Natural killer cell (primary cell): ENCODE measurements at regions not wholly inside any gene's neighbourhood (a gene's known extent, or its start where the extent isn't known, plus 50 kb on each side); places are given as distances from the start of the nearest gene placed in this dataset.
"Not testable (repeated sequence)": the region's sequence is repeated elsewhere in the genome, so short reads cannot be mapped to it uniquely, and the experiment has no call there.

Source experiments
- ATAC-seq, 3 donors: fragments of 150-1000 bp in 2 of 3; fragments of 200-7000 bp in 1 of 3; cut with Tn5 transposase; 1 replicate in 1 of 3; 2 replicates in 2 of 3; pipeline ENCODE4 v1.10.0; 2021; ENCODE audit warnings: mild to moderate bottlenecking in 2 of 3, moderate library complexity in 2 of 3
- DNase-seq, 2 donors: peaks; one replicate each; pipeline versions ENCODE4 v3.0.0 to v3.0.0-alpha.2; 2013 to 2021; ENCODE audit warnings: mixed read lengths in 1 of 2
- H3K27ac ChIP-seq: one replicate; pipeline ENCODE4 v1.5.1; 2013; ENCODE audit warnings: mild to moderate bottlenecking, low read length
- H3K27me3 ChIP-seq: one replicate; pipeline ENCODE4 v1.6.1; 2013; ENCODE audit warnings: low read length; ENCODE audit not compliant: control insufficient read depth, insufficient read depth
- H3K36me3 ChIP-seq: one replicate; pipeline ENCODE4 v1.6.1; 2013; ENCODE audit warnings: low read length; ENCODE audit not compliant: control insufficient read depth, insufficient read depth
- H3K4me1 ChIP-seq: one replicate; pipeline ENCODE4 v1.6.1; 2013; ENCODE audit warnings: low read length; ENCODE audit not compliant: control insufficient read depth, insufficient read depth
- H3K4me3 ChIP-seq: one replicate; pipeline ENCODE4 v1.5.1; 2013; ENCODE audit warnings: low read length
- H3K9me3 ChIP-seq: one replicate; pipeline ENCODE4 v1.6.1; 2013; ENCODE audit warnings: low read length; ENCODE audit not compliant: control insufficient read depth, insufficient read depth
- H3K27ac Mint-ChIP-seq, 2 donors: one replicate each; pipeline ENCODE4 v1.8.0; 2022; ENCODE audit warnings: mild to moderate bottlenecking in 2 of 2, mixed read lengths in 2 of 2, moderate library complexity in 1 of 2
- H3K27me3 Mint-ChIP-seq, 2 donors: one replicate each; pipeline ENCODE4 v1.8.0; 2022; ENCODE audit warnings: low read depth in 2 of 2, mixed read lengths in 2 of 2
- H3K36me3 Mint-ChIP-seq: one replicate; pipeline ENCODE4 v1.8.0; 2022; ENCODE audit warnings: mixed read lengths
- H3K4me1 Mint-ChIP-seq, 2 donors: one replicate each; pipeline ENCODE4 v1.8.0; 2022; ENCODE audit warnings: mixed read lengths in 2 of 2
- H3K4me3 Mint-ChIP-seq: one replicate; pipeline ENCODE4 v1.8.0; 2022; ENCODE audit warnings: mild to moderate bottlenecking, moderate library complexity, mixed read lengths
- H3K9me3 Mint-ChIP-seq, 2 donors: one replicate each; pipeline ENCODE4 v1.8.0; 2022; ENCODE audit warnings: mixed read lengths in 2 of 2
- WGBS: methylation state at CpG from one replicate; pipeline ENCODE4 v1.1.7; 2013; ENCODE audit warnings: missing lambda C conversion rate; ENCODE audit not compliant: insufficient coverage; 5-methylcytosine and 5-hydroxymethylcytosine counted together
- intact Hi-C: fragments of 100-400 bp; cut with micrococcal nuclease; formaldehyde crosslinking; loops from one replicate; pipeline ENCODE4 v1.14.2; 2022
- TF ChIP-seq, protein P1 (sequence below): fragments of 200-600 bp; IDR thresholded peaks from one replicate; pipeline ENCODE4 v1.8.0; 2022; ENCODE audit warnings: antibody characterized with exemption

DNA sequence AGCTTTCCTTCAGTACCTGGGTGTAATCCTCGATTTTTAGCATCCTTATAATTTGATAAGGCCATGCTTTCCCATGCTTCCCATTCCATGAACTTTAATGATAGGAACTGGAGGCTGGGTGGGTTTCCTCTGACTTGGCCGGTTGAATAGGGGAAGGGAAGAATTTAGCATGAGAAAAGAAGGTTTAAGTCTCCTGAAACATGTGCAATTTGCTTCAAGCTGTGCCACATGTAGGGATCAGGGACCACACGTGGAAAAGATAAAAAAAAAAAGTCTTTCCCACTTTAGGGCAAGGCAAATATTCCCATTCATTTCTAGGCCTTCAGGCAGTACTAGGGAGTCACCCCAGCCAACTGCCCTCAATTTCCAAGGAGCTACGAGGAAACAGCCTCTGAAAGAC is 900.3 kb downstream of the DSC3 start:
- H3K4me3 ChIP-seq = no peak overlapping the region
- Mint-ChIP-seq H3K36me3 (peaks cover 6% of the 10 kb centered on the region), H3K27ac (no peak overlapping the region), H3K9me3 (peaks cover 12 to 19% of the 10 kb centered on the region in 2 donors), H3K4me1 (no peaks in the 10 kb centered on the region), H3K4me3 (no peak overlapping the region), H3K27me3 (no peaks in the 10 kb centered on the region)
- intact Hi-C loops = no loop called here
- H3K36me3 ChIP-seq = no peaks in the 10 kb centered on the region
- no peak overlapping the region for H3K27ac ChIP-seq
- WGBS = 46% methylated on average over 4 of the region's 4 CpGs
- no peaks in the 10 kb centered on the region for H3K27me3 ChIP-seq
- TF ChIP-seq, protein P1, sequence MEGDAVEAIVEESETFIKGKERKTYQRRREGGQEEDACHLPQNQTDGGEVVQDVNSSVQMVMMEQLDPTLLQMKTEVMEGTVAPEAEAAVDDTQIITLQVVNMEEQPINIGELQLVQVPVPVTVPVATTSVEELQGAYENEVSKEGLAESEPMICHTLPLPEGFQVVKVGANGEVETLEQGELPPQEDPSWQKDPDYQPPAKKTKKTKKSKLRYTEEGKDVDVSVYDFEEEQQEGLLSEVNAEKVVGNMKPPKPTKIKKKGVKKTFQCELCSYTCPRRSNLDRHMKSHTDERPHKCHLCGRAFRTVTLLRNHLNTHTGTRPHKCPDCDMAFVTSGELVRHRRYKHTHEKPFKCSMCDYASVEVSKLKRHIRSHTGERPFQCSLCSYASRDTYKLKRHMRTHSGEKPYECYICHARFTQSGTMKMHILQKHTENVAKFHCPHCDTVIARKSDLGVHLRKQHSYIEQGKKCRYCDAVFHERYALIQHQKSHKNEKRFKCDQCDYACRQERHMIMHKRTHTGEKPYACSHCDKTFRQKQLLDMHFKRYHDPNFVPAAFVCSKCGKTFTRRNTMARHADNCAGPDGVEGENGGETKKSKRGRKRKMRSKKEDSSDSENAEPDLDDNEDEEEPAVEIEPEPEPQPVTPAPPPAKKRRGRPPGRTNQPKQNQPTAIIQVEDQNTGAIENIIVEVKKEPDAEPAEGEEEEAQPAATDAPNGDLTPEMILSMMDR = no peak
- H3K4me1 ChIP-seq = no peaks in the 10 kb centered on the region
- ATAC-seq = no peak
- DNase-seq = no peak
- peaks cover 2% of the 10 kb centered on the region for H3K9me3 ChIP-seq

DNA sequence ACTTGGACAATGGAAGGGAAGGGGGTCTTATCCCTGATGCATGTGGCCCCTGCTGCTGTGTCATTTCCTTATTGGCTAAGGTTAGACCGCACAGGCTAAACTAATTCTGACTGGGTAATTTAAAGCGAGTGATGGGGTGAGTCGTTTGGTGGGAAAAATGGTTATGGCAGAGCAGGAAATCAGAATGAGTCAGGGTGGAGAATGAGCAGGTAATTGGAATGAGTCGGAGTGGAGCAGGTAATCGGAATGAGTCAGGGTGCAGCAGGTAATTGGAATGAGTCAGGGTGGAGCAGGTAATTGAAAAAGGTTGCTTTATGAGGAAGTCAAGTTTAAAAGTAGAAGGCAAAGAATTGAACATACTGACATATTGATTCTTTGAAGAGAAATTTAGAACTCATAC is 901.0 kb downstream of the DSC3 start:
- H3K4me1 Mint-ChIP-seq, H3K36me3 ChIP-seq, H3K4me3 Mint-ChIP-seq, H3K27ac Mint-ChIP-seq, ATAC-seq, H3K4me3 ChIP-seq, H3K4me1 ChIP-seq, H3K27me3 ChIP-seq, H3K9me3 ChIP-seq, H3K36me3 Mint-ChIP-seq, DNase-seq, intact Hi-C loops, H3K27ac ChIP-seq, H3K27me3 Mint-ChIP-seq: not testable (repeated sequence)
- WGBS = 82% methylated on average over 5 of the region's 5 CpGs
- H3K9me3 Mint-ChIP-seq = peaks cover 11 to 19% of the 10 kb centered on the region in 2 donors

DNA sequence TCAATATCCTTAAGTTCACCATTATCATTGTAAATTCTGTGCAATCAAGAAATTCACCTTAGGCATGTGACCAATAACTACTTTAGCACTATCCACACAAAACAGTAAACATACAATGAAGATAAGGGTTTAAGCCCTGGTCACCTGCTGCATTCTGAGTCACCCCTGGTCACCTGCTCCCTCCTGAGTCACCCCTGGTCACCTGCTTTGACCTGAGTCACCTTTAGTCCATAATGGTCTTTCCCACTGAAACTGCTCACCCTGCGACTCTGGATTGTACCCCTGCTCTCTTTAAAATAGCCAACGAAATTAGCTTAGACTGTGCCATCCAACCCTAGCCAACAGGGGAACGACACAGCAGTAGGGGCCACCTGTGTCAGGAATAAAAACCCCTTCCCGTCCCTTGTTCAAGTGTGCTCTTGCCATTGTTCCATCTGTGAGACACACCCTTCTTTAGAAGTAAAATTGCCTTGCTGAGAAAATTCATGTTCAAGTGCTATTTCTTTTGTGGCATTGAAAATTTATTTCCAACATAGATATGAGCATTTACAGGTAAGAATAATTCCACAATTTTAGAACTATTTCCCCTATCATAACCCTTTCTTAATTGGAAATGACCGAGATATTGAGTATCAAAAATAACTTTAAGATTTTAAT is 902.8 kb downstream of the DSC3 start:
- no peak for ATAC-seq
- no peak overlapping the region for H3K4me3 ChIP-seq
- H3K9me3 ChIP-seq = peaks cover 2% of the 10 kb centered on the region
- no peaks in the 10 kb centered on the region for H3K27me3 Mint-ChIP-seq
- H3K4me3 Mint-ChIP-seq = no peak overlapping the region
- no peaks in the 10 kb centered on the region for H3K4me1 Mint-ChIP-seq
- 75% methylated on average over 4 of the region's 5 CpGs for WGBS
- peaks cover 9 to 22% of the 10 kb centered on the region in 2 donors for H3K9me3 Mint-ChIP-seq
- no peaks in the 10 kb centered on the region for H3K36me3 ChIP-seq
- H3K36me3 Mint-ChIP-seq = peaks cover 6% of the 10 kb centered on the region
- no peak overlapping the region for H3K27ac Mint-ChIP-seq
- intact Hi-C loops = no loop called here
- TF ChIP-seq, protein P1 = no peak
- DNase-seq = no peak
- no peaks in the 10 kb centered on the region for H3K27me3 ChIP-seq
- no peak overlapping the region for H3K27ac ChIP-seq
- no peaks in the 10 kb centered on the region for H3K4me1 ChIP-seq

DNA sequence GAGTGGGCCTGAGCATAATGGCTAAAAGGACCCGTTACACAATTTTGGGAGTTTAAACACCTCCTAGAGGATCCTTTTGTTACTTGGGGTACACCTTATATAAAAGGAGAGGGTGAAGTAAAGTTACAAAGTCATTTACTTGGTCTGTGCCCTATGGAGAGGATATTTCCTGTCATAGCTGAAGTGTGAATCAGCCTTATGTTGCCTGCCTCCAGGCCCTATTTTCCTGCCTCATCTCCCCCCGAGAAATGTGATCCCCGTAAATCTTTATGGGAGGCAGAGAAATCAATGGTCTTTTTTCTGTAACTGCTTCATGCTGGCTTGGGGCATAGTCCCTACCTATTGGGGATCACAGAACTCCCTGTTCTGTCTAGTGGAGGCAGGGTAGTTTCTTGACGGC is 906.6 kb downstream of the DSC3 start:
- Histone ChIP-seq H3K27me3 (no peaks in the 10 kb centered on the region), H3K4me1 (no peaks in the 10 kb centered on the region), H3K27ac (no peak overlapping the region), H3K9me3 (peaks cover 5% of the 10 kb centered on the region), H3K36me3 (no peaks in the 10 kb centered on the region), H3K4me3 (no peak overlapping the region)
- 88% methylated on average over 4 of the region's 4 CpGs for WGBS
- no peak overlapping the region for H3K27ac Mint-ChIP-seq
- H3K4me3 Mint-ChIP-seq = no peak overlapping the region
- no peaks in the 10 kb centered on the region for H3K4me1 Mint-ChIP-seq
- intact Hi-C loops = no loop called here
- ATAC-seq (no peak), DNase-seq (no peak)
- H3K9me3 Mint-ChIP-seq = peaks cover 10 to 20% of the 10 kb centered on the region in 2 donors
- TF ChIP-seq, protein P1 = no peak
- no peaks in the 10 kb centered on the region for H3K36me3 Mint-ChIP-seq
- H3K27me3 Mint-ChIP-seq = no peaks in the 10 kb centered on the region
